GM12878 (cell line): ENCODE measurements at regions not wholly inside any gene's neighbourhood (a gene's known extent, or its start where the extent isn't known, plus 50 kb on each side); places are given as distances from the start of the nearest gene placed in this dataset.

ENCODE experiments used
- BHLHE40 ChIP-seq, 2 experiments: fragments of 450-650 bp in 1 of 2; IDR thresholded peaks; 2 replicates each; pipeline ENCODE4 v1.6.1; 2011 to 2017; ENCODE audit warnings: low read depth in 2 of 2, borderline replicate concordance in 1 of 2, improper control_type of control experiment in 1 of 2, low read length in 1 of 2, mild to moderate bottlenecking in 1 of 2
- EGR1 ChIP-seq, 2 experiments: IDR thresholded peaks; 1 replicate in 1 of 2; 2 replicates in 1 of 2; pipeline ENCODE4 v1.6.1; 2011 to 2012; ENCODE audit warnings: low read depth in 2 of 2, low read length in 2 of 2, borderline replicate concordance in 1 of 2, mild to moderate bottlenecking in 1 of 2, moderate library complexity in 1 of 2
- EZH2 ChIP-seq: IDR thresholded peaks from 2 replicates; pipeline ENCODE4 v1.6.1; 2012; ENCODE audit warnings: low read depth, mild to moderate bottlenecking, control low read depth, inconsistent platforms, low read length, borderline replicate concordance; ENCODE audit not compliant: control insufficient read depth
- IRF4 ChIP-seq: IDR thresholded peaks from 2 replicates; pipeline ENCODE4 v1.6.1; 2011; ENCODE audit warnings: low read depth, low read length
- PAX8 ChIP-seq: fragments of 450-650 bp; IDR thresholded peaks from 2 replicates; pipeline ENCODE4 v1.6.1; 2017; ENCODE audit warnings: mild to moderate bottlenecking, moderate library complexity
- POLR2A ChIP-seq: IDR thresholded peaks from 2 replicates; pipeline ENCODE4 v1.6.1; 2011; ENCODE audit warnings: low read depth, mild to moderate bottlenecking, low read length
- SRF ChIP-seq, 2 experiments: IDR thresholded peaks; 2 replicates each; pipeline ENCODE4 v1.6.1; 2011; ENCODE audit warnings: low read depth in 2 of 2, low read length in 2 of 2, mild to moderate bottlenecking in 1 of 2, moderate library complexity in 1 of 2
- TARDBP ChIP-seq: IDR thresholded peaks from 2 replicates; pipeline ENCODE4 v1.6.1; 2016; ENCODE audit warnings: borderline replicate concordance
- TF ChIP-seq, protein P1 (sequence below): fragments of 450-650 bp; IDR thresholded peaks from 2 replicates; pipeline ENCODE4 v1.6.1; 2014; ENCODE audit warnings: mild to moderate bottlenecking
- TF ChIP-seq, protein P2 (sequence below), 3 experiments: IDR thresholded peaks in 2 of 3; conservative IDR thresholded peaks in 1 of 3; 2 replicates each; pipeline ENCODE4 v1.5.1; 2011; ENCODE audit warnings: low read depth in 3 of 3, low read length in 3 of 3, mild to moderate bottlenecking in 3 of 3, control low read depth in 2 of 3, moderate library complexity in 2 of 3, inconsistent platforms in 1 of 3, mixed read lengths in 1 of 3; ENCODE audit not compliant: control insufficient read depth in 2 of 3, insufficient read depth in 1 of 3; ENCODE audit errors: extremely low read depth in 1 of 3
- TF ChIP-seq, protein P3 (sequence below): IDR thresholded peaks from 2 replicates; pipeline ENCODE4 v1.6.1; 2012; ENCODE audit warnings: low read depth, low read length, improper control_type of control experiment

DNA sequence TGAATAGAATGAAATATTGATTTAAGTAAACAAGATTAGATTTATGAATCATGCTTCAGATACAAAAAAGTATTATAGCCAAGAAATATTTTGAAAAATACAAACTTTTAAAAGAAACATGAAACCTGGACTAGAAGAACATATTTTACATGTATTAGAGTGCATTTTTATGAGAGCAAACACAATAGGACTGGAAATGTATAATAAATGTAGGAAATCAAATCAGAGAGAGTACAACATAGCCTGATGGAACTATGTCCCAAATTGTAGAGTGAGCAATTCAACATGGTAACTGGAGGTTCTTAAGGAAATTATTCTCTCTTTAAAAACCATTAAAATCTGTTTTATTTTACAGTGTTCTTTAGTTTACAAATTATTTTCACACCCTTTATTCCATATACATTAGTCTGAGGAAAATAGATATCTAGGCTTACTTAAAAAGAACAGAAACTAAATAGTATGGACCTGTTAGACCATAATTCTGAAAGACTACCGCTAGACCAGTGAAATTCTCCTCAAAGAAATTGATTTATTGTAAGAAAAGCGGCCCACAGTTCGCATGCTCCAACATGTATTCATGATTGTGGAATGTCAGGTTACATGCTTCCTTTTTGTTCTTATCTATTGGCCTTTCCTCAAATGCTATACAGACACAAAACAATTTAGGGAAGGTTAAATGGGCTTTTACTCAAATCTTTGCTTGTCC, 1526.5 kb upstream of the SLC10A2 start:
- TF ChIP-seq IRF4 (no peak), TARDBP (no peak), POLR2A (no peak), EZH2 (no peak), BHLHE40 (IDR thresholded peaks at IDR 0.05; ENCODE audit: borderline replicate concordance in 1 of 2, low read depth in 2 of 2, low read length in 1 of 2) (no peak), EGR1 (IDR thresholded peaks at IDR 0.05; ENCODE audit: borderline replicate concordance in 1 of 2, low read depth in 2 of 2, low read length in 2 of 2) (no peak), PAX8 (no peak), SRF (IDR thresholded peaks at IDR 0.05; ENCODE audit: low read depth in 2 of 2, low read length in 2 of 2) (no peak)
- TF ChIP-seq, protein P1, sequence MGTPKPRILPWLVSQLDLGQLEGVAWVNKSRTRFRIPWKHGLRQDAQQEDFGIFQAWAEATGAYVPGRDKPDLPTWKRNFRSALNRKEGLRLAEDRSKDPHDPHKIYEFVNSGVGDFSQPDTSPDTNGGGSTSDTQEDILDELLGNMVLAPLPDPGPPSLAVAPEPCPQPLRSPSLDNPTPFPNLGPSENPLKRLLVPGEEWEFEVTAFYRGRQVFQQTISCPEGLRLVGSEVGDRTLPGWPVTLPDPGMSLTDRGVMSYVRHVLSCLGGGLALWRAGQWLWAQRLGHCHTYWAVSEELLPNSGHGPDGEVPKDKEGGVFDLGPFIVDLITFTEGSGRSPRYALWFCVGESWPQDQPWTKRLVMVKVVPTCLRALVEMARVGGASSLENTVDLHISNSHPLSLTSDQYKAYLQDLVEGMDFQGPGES: no peak
- TF ChIP-seq, protein P2, sequence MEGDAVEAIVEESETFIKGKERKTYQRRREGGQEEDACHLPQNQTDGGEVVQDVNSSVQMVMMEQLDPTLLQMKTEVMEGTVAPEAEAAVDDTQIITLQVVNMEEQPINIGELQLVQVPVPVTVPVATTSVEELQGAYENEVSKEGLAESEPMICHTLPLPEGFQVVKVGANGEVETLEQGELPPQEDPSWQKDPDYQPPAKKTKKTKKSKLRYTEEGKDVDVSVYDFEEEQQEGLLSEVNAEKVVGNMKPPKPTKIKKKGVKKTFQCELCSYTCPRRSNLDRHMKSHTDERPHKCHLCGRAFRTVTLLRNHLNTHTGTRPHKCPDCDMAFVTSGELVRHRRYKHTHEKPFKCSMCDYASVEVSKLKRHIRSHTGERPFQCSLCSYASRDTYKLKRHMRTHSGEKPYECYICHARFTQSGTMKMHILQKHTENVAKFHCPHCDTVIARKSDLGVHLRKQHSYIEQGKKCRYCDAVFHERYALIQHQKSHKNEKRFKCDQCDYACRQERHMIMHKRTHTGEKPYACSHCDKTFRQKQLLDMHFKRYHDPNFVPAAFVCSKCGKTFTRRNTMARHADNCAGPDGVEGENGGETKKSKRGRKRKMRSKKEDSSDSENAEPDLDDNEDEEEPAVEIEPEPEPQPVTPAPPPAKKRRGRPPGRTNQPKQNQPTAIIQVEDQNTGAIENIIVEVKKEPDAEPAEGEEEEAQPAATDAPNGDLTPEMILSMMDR (IDR thresholded peaks at IDR 0.05 in 2 of 3, conservative IDR thresholded peaks at IDR 0.05 in 1 of 3; ENCODE audit: control insufficient read depth in 2 of 3, extremely low read depth in 1 of 3, insufficient read depth in 1 of 3, low read depth in 3 of 3, low read length in 3 of 3): no peak
- TF ChIP-seq, protein P3, sequence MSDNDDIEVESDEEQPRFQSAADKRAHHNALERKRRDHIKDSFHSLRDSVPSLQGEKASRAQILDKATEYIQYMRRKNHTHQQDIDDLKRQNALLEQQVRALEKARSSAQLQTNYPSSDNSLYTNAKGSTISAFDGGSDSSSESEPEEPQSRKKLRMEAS: no peak
